GM12878 (cell line): ENCODE measurements at regions not wholly inside any gene's neighbourhood (a gene's known extent, or its start where the extent isn't known, plus 50 kb on each side); places are given as distances from the start of the nearest gene placed in this dataset.

Experiments
- ATAC-seq: fragments of 200-7000 bp; cut with Tn5 transposase; 3 replicates; pipeline ENCODE4 v1.9.1; 2020; ENCODE audit warnings: mild to moderate bottlenecking, moderate library complexity
- BruUV-seq: library from RNA; stranded (reverse); fragments of 400-500 nt; replicated peaks from 2 replicates; lab custom pipeline; 2021; lab: Mats Ljungman, UMichigan
- CTCF ChIA-PET: fragments of 300-600 bp; sonication (Branson Sonifier 250); formaldehyde crosslinking; extraction: SDS; loops from one replicate; lab custom pipeline; 2021; ENCODE audit warnings: inconsistent platforms; lab: Yijun Ruan, JAX
- POLR2A ChIA-PET: fragments of 350-600 bp; formaldehyde crosslinking; extraction: SDS; loops from one replicate; lab custom pipeline; 2021; ENCODE audit warnings: inconsistent platforms; lab: Charles Lee
- RAD21 ChIA-PET: fragments of 300-600 bp; sonication (Branson Sonifier 250); formaldehyde crosslinking; loops from one replicate; lab custom pipeline; 2023; ENCODE audit warnings: antibody characterized with exemption; ENCODE audit not compliant: unreplicated experiment; lab: Charles Lee
- SMC1A ChIA-PET: fragments of 300-600 bp; sonication (Branson Sonifier 250); formaldehyde crosslinking; loops from one replicate; lab custom pipeline; 2023; ENCODE audit not compliant: unreplicated experiment, uncharacterized antibody; lab: Charles Lee
- DNase-seq: peaks from one replicate; pipeline ENCODE4 v3.0.0-alpha.2; 2011; ENCODE audit warnings: low read depth, low spot score
- FAIRE-seq: peaks from 3 replicates; lab custom pipeline; 2011; peaks lifted over from hg19 to GRCh38; lab: Jason Lieb, UNC
- H2AFZ ChIP-seq: 2 replicates; pipeline ENCODE4 v1.6.0; 2011; ENCODE audit warnings: low read depth, low read length, control low read depth; ENCODE audit not compliant: control insufficient read depth
- H3K27ac ChIP-seq: 2 replicates; pipeline ENCODE4 v1.5.1; 2011; ENCODE audit warnings: control low read depth; ENCODE audit not compliant: control insufficient read depth, insufficient read depth
- H3K27me3 ChIP-seq, 2 experiments: replicated peaks in 1 of 2; 2 replicates each; pipeline versions ENCODE4 v1.6.0 to v1.6.1; 2011; ENCODE audit warnings: low read length in 1 of 2; ENCODE audit not compliant: control insufficient read depth in 2 of 2, insufficient read depth in 2 of 2
- H3K36me3 ChIP-seq, 2 experiments: 2 replicates each; pipeline ENCODE4 v1.5.1; 2011; ENCODE audit warnings: low read length in 1 of 2; ENCODE audit not compliant: control insufficient read depth in 2 of 2, insufficient read depth in 2 of 2
- H3K4me1 ChIP-seq: 2 replicates; pipeline ENCODE4 v1.6.1; 2011; ENCODE audit warnings: mild to moderate bottlenecking, low read length, moderate library complexity, mixed read lengths; ENCODE audit not compliant: control insufficient read depth, insufficient read depth
- H3K4me2 ChIP-seq: 2 replicates; pipeline ENCODE4 v1.6.0; 2011; ENCODE audit warnings: control low read depth; ENCODE audit not compliant: control insufficient read depth, insufficient read depth
- H3K4me3 ChIP-seq: fragments of 200-600 bp; sonication (generic); 2 replicates; pipeline ENCODE4 v1.5.1; 2016
- H3K79me2 ChIP-seq: 2 replicates; pipeline ENCODE4 v1.6.0; 2011; ENCODE audit warnings: low read length; ENCODE audit not compliant: control insufficient read depth, insufficient read depth
- H3K9ac ChIP-seq: 2 replicates; pipeline ENCODE4 v1.8.0; 2011; ENCODE audit warnings: low read length, control low read depth, mixed read lengths; ENCODE audit not compliant: control insufficient read depth, insufficient read depth
- H3K9me3 ChIP-seq: replicated peaks from 3 replicates; pipeline ENCODE4 v1.5.1; 2011; ENCODE audit warnings: mild to moderate bottlenecking, low read length; ENCODE audit not compliant: control insufficient read depth, insufficient read depth
- H4K20me1 ChIP-seq: 2 replicates; pipeline ENCODE4 v1.6.0; 2011; ENCODE audit not compliant: control insufficient read depth, insufficient read depth
- BCLAF1 ChIP-seq: fragments of 450-650 bp; IDR thresholded peaks from 2 replicates; pipeline ENCODE4 v1.6.1; 2017; ENCODE audit warnings: antibody characterized with exemption, mild to moderate bottlenecking, moderate library complexity
- BMI1 ChIP-seq: fragments of 450-650 bp; IDR thresholded peaks from 2 replicates; pipeline ENCODE4 v1.6.1; 2016; ENCODE audit warnings: mild to moderate bottlenecking, moderate library complexity, borderline replicate concordance
- KAT2A ChIP-seq: conservative IDR thresholded peaks from 2 replicates; pipeline ENCODE4 v1.6.1; 2011; ENCODE audit warnings: low read depth, low read length; ENCODE audit not compliant: control insufficient read depth
- MYC ChIP-seq: IDR thresholded peaks from 2 replicates; pipeline ENCODE4 v1.6.1; 2011; ENCODE audit warnings: mild to moderate bottlenecking, low read length, moderate library complexity, inconsistent platforms; ENCODE audit not compliant: insufficient read depth, insufficient replicate concordance, insufficient read length, severe bottlenecking
- TCF12 ChIP-seq: IDR thresholded peaks from 2 replicates; pipeline ENCODE4 v1.6.1; 2011; ENCODE audit warnings: low read depth, mild to moderate bottlenecking, low read length
- TCF3 ChIP-seq: IDR thresholded peaks from 2 replicates; pipeline ENCODE4 v1.6.1; 2012; ENCODE audit warnings: low read depth, mild to moderate bottlenecking, low read length, borderline replicate concordance; ENCODE audit not compliant: insufficient read depth
- WGBS: methylation state at CpG from one replicate; pipeline ENCODE4 v1.1.6; 2016; ENCODE audit warnings: low lambda C conversion rate; ENCODE audit not compliant: insufficient replicate concordance, insufficient coverage; ENCODE audit errors: missing lambda C conversion rate; 5-methylcytosine and 5-hydroxymethylcytosine counted together
- in situ Hi-C: fragments of 300-500 bp; cut with MboI; formaldehyde crosslinking; loops from 9 replicates; pipeline ENCODE4 v1.14.3; 2018; ENCODE audit warnings: mixed read lengths
- intact Hi-C: fragments of 100-400 bp; cut with micrococcal nuclease; formaldehyde crosslinking; loops from one replicate; pipeline ENCODE4 v1.14.2; 2022; ENCODE audit not compliant: unreplicated experiment

GRCh38 chr5:68875351-68875750 lies 218.5 kb upstream of the SLC30A5 start (continued):
- TF ChIP-seq TCF3 = no peak
- TF ChIP-seq TCF12 = no peak

- H3K4me3 ChIP-seq = no peak overlapping the region
- 0 out of 4 replicates have a peak, but pooled peaks cover 0 to 2% of the 10 kb centered on the region in 2 experiments for H3K27me3 ChIP-seq
- H2AFZ ChIP-seq = no peak overlapping the region
- no peaks in the 10 kb centered on the region for H3K36me3 ChIP-seq
- POLR2A ChIA-PET = no interaction called here
- no peaks in the 10 kb centered on the region for H3K4me1 ChIP-seq
- CTCF ChIA-PET = interaction anchor here (0.7 kb wide), 1 partner anchor 140 kb away, joined by 4 read pairs; no protein-coding TSS in a partner anchor
- TF ChIP-seq BMI1 (no peak), KAT2A (no peak), BCLAF1 (no peak), MYC (no peak)
- WGBS = 57% methylated on average over 8 of the region's 8 CpGs
- SMC1A ChIA-PET = interaction anchor here (0.7 kb wide), 1 partner anchor 8 kb away, joined by 3 read pairs; no protein-coding TSS in a partner anchor
- no peak for FAIRE-seq
- BruUV-seq = no TSS peak
- no peaks in the 10 kb centered on the region for H3K79me2 ChIP-seq
- H3K9me3 ChIP-seq = no peaks in the 10 kb centered on the region
- RAD21 ChIA-PET = no interaction called here
- ATAC-seq = no peak
- no peak for DNase-seq
- in situ Hi-C loops = no loop called here
- no peak overlapping the region for H3K4me2 ChIP-seq
- no peaks in the 10 kb centered on the region for H4K20me1 ChIP-seq
- no peak overlapping the region for H3K9ac ChIP-seq
- intact Hi-C loops = no loop called here
- no peak overlapping the region for H3K27ac ChIP-seq
These were observed 210.4 kb upstream of the SLC30A5 start for GRCh38 chr5:68883436-68883835.
